Left ventricle myocardium inferior (tissue), 1 donor: ENCODE measurements at regions not wholly inside any gene's neighbourhood (a gene's known extent, or its start where the extent isn't known, plus 50 kb on each side); places are given as distances from the start of the nearest gene placed in this dataset.

Source experiments
- DNase-seq: peaks from one replicate; pipeline ENCODE4 v3.0.0-alpha.2; 2020
- H3K27ac ChIP-seq: fragments of 200-600 bp; replicated peaks from 2 replicates; pipeline ENCODE4 v1.8.0; 2021
- H3K27me3 ChIP-seq: fragments of 200-600 bp; 2 replicates; pipeline ENCODE4 v1.8.0; 2021; ENCODE audit warnings: low read depth
- H3K36me3 ChIP-seq: fragments of 200-600 bp; 2 replicates; pipeline ENCODE4 v1.8.0; 2021
- H3K4me1 ChIP-seq: fragments of 200-600 bp; 2 replicates; pipeline ENCODE4 v1.8.0; 2021
- H3K4me3 ChIP-seq: fragments of 200-600 bp; 2 replicates; pipeline ENCODE4 v1.8.0; 2021; ENCODE audit warnings: mild to moderate bottlenecking, moderate library complexity
- H3K9me3 ChIP-seq: fragments of 200-600 bp; replicated peaks from 2 replicates; pipeline ENCODE4 v1.8.0; 2021
- intact Hi-C: fragments of 100-400 bp; cut with micrococcal nuclease; formaldehyde crosslinking; loops from one replicate; pipeline ENCODE4 v1.11.0; 2022
- TF ChIP-seq, protein P1 (sequence below): fragments of 200-600 bp; IDR thresholded peaks from 2 replicates; pipeline ENCODE4 v1.8.0; 2021; ENCODE audit warnings: antibody characterized with exemption, mild to moderate bottlenecking, borderline replicate concordance
- donor health status: DM: no; HTN: yes; CAD: no; lungs with severe emphysema.

- H3K9me3 ChIP-seq, result no peaks in the 10 kb centered on the region
- H3K27ac ChIP-seq, result no peak overlapping the region
- H3K27me3 ChIP-seq, result no peaks in the 10 kb centered on the region
- peaks cover 20% of the 10 kb centered on the region for H3K4me1 ChIP-seq
- H3K36me3 ChIP-seq, result no peaks in the 10 kb centered on the region
- DNase-seq, result no peak
- intact Hi-C loops, result no loop called here
- H3K4me3 ChIP-seq, result no peak overlapping the region
- TF ChIP-seq, protein P1, sequence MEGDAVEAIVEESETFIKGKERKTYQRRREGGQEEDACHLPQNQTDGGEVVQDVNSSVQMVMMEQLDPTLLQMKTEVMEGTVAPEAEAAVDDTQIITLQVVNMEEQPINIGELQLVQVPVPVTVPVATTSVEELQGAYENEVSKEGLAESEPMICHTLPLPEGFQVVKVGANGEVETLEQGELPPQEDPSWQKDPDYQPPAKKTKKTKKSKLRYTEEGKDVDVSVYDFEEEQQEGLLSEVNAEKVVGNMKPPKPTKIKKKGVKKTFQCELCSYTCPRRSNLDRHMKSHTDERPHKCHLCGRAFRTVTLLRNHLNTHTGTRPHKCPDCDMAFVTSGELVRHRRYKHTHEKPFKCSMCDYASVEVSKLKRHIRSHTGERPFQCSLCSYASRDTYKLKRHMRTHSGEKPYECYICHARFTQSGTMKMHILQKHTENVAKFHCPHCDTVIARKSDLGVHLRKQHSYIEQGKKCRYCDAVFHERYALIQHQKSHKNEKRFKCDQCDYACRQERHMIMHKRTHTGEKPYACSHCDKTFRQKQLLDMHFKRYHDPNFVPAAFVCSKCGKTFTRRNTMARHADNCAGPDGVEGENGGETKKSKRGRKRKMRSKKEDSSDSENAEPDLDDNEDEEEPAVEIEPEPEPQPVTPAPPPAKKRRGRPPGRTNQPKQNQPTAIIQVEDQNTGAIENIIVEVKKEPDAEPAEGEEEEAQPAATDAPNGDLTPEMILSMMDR, result no peak
Measured at GRCh38 chr15:66905185-66905584, 160.2 kb upstream of the SMAD3 start.

- intact Hi-C loops, result no loop called here
- Histone ChIP-seq H3K27me3 (no peaks in the 10 kb centered on the region), H3K36me3 (no peaks in the 10 kb centered on the region), H3K4me1 (peaks cover 16% of the 10 kb centered on the region), H3K27ac (no peak overlapping the region), H3K9me3 (no peaks in the 10 kb centered on the region), H3K4me3 (no peak overlapping the region)
- no peak for DNase-seq
- TF ChIP-seq, protein P1, result no peak
Measured at GRCh38 chr15:66905954-66906353, 159.4 kb upstream of the SMAD3 start.

- Histone ChIP-seq H3K27me3 (no peaks in the 10 kb centered on the region), H3K27ac (no peak overlapping the region), H3K4me1 (peaks cover 6% of the 10 kb centered on the region), H3K4me3 (no peak overlapping the region), H3K36me3 (no peaks in the 10 kb centered on the region), H3K9me3 (no peaks in the 10 kb centered on the region)
- intact Hi-C loops, result no loop called here
- TF ChIP-seq, protein P1, result no peak
- DNase-seq, result no peak
Measured at GRCh38 chr15:66906668-66907614, 158.5 kb upstream of the SMAD3 start.

DNA sequence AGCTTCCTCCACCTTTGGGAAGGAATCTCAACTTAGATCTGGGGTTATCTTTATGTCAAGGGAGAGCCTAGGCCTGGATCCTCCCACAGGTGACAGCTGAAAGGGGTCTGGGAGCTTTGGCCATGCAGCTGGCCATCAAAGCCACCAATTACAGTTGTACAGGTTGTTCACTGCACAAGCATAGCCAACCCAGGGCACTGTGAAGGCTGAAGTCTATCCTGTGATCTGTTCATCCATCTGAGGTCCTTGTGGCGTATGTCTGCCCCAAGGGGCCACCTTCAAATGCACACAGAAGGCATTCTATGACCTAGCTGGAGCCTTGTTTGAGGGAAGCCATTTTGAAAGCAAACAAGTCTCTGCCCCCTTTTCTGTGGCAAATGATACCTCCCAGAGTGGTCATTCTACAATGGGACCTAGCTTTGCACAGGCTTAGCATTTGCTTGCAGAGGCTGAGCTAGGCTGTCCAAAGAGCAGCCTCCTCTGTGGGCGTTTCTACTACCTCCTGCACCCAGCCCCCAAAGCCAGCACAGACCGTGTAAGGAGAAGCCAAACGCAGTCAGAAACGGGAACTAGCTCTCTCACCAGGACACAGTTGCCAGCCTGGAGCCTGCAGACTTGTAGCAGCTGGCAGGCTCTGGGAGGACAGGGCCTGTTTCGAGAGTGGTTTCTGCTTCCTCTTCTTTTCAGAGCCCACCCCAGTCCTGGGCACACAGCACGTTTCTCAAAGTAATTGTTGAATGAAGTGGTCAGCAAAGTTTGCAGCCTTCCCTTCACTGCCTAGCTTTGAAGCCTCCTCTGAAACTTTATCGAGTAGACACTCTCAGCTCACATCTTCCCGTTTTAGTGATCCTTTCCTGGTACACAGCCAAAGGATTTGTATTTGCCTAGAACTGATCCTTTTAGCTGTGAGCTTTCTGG lies 157.3 kb upstream of the SMAD3 start:
- Histone ChIP-seq H3K27me3 (no peaks in the 10 kb centered on the region), H3K36me3 (no peaks in the 10 kb centered on the region), H3K9me3 (no peaks in the 10 kb centered on the region), H3K27ac (peak overlapping the region; percentile 36), H3K4me3 (no peak overlapping the region), H3K4me1 (peaks cover 6% of the 10 kb centered on the region)
- TF ChIP-seq, protein P1, result no peak
- DNase-seq, result peak; percentile 50
- intact Hi-C loops, result no loop called here

- peaks cover 6% of the 10 kb centered on the region for H3K4me1 ChIP-seq
- no peaks in the 10 kb centered on the region for H3K27me3 ChIP-seq
- peak overlapping the region; percentile 35 for H3K27ac ChIP-seq
- no peaks in the 10 kb centered on the region for H3K36me3 ChIP-seq
- H3K4me3 ChIP-seq, result no peak overlapping the region
- no peaks in the 10 kb centered on the region for H3K9me3 ChIP-seq
- DNase-seq, result no peak
- intact Hi-C loops, result no loop called here
- TF ChIP-seq, protein P1, result no peak
Measured at GRCh38 chr15:66908744-66909095, 156.7 kb upstream of the SMAD3 start.
